GM19328 (cell line): ENCODE measurements at regions not wholly inside any gene's neighbourhood (a gene's known extent, or its start where the extent isn't known, plus 50 kb on each side); places are given as distances from the start of the nearest gene placed in this dataset.
"Not testable (repeated sequence)": the region's sequence is repeated elsewhere in the genome, so short reads cannot be mapped to it uniquely, and the experiment has no call there.

ENCODE experiments used
- ATAC-seq: cut with Tn5 transposase; IDR thresholded peaks from one replicate; pipeline ENCODE4 v1.9.1; 2021; ENCODE audit warnings: mild to moderate bottlenecking, moderate library complexity; ENCODE audit not compliant: unreplicated experiment

DNA sequence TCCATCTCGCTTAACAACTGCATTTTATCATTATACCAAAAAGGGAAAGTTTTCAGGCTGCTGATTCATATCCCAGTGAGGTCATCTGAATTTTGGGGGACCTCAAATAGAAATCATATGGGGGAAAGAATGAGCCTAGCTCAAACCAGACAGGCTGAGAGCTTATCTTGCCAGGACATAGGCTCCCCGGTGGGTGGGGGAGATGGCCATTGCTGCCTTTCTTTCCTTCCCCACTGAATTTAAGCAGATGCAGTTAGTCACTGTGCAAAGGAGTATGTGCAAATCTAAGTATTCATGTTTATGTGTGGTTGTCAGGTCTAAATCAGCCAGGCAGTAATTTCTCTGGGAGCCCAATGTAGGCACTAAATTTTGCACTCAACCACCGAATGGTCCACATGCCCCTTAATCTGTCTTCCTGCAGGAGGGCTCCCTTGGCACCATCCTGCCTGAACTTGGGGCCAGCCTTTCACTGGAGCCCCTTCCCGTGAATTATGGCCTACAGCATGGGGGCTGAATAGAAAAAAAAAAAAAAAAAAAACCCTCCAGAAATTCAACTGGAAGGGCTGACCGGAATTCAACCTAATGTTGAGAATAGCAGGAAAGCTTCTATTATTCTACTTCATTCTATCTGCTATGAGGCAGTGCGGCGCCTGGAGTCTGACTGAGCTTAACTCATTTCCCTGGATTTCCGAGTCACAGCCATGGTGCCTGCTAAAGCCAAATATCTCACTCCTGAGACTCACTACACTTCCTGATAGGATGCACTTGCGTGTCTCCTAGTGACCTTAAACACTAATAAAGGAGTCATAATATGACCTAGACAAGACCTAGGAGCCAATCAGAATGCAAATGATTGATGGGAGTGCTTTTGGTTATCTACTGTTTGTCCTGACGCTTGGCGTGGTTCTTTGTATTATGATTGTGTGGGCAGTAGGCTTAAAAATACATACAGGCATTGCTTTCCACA lies 161.5 kb upstream of the HEY2 start:
- ATAC-seq = no peak

DNA sequence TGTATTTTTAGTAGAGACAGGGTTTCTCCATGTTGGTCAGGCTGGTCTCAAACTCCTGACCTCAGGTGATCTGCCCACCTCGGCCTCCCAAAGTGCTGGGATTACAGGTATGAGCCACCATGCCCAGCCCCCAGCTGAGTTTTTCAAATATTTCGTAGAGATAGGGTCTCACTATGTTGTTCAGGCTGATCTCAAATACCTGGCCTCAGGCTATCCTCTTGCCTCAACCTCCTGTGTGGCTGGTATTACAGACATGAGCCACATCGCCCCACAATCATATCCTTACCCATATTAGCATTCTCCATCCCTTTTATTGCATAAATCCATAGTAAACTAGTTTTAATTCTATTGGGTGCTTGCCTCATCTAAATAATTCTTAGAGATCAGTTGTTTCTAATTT lies 157.6 kb upstream of the HEY2 start:
- ATAC-seq = not testable (repeated sequence)

DNA sequence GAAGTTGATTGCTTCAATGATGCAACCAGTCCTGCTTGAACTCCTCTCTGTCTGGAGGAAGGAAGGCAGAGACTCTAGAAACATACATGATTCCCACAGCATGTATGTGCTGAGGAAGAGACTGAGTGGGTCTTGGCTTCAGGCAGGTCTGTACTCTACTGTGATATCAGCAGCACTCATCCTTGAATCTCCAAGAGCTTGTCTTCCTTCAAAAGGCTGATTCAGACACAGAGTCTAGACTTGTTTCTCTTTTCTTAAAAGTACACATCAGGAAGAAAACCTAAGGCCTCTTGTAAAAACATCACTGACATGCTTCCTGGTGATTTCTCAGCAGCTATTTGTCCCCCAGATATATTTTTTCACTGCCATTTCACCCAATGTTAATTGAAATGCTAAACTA lies 155.7 kb upstream of the HEY2 start:
- ATAC-seq = no peak

DNA sequence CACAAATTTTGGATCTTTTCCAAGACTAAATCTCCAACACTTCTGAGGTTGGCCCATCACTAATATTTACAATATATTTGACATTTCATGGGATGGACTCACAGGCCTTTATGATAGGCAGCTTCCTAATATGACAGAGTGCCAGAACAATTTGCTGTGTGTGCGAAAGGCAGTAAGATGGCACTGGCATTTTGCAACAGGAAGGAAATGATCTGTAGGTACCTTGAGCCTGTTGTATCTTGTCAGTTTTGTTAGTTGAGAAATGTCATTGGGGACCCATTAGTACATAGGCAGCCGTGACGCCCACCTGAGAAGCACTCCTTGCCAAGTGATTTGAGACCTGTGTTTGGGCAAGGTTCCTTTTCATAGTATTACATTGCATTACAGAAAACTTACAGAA lies 153.4 kb upstream of the HEY2 start:
- no peak for ATAC-seq

DNA sequence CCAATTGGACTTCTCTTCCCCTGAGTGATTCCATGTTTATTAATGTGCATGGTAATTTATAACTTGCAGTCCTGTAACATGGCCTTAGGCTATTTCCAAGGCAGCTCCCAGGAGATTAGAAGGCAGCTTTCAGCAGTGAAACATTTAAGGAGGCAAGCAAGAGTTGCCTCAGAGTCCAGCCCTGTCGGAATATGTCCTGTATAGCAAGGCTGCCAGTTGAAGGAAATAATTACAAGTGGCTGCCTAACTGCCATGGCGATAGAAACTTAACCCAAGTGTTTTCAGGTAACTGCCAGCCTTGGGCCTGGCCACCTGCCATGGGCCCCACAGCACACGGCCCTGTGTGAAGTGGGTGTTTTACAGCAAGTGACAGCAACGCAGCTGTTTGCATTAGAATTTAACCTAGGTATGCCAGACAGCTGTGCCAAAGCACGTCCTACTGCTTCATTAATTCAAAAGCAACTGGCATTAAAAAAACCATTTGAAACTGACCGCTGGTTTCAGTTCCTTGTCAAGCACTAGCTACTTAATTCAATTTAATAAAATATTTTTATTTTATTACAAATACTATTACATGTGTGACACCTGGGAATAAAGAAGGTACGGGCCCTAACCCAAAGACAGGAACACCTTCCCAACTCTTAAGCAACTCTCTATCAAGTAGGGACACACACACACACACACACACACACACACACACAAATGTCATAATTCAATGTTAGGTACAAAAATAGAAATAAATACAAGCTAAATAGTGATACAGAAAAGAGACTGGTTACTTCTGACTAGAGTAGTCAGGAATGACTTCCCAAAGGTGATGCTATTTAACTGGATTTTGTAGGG lies 151.8 kb upstream of the HEY2 start:
- ATAC-seq = no peak

DNA sequence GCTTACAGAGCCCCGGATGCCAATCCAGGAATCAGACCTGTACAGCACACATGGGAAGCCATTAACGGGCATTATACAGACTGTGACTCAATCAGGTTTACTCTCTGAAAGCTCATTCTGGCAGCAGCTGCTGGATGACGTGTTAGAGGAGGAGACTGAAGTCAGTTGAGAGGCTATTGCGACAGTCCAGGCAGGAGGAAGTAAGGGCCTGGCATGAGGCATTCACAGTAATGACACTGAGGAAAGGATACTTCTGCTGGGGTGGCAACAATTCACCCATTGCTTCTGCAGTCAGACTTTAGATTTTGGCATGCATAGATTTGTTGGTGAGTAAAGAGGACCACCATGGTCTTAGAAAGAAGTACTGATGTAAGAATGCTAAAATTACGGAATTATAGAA lies 151.0 kb upstream of the HEY2 start:
- ATAC-seq = no peak

DNA sequence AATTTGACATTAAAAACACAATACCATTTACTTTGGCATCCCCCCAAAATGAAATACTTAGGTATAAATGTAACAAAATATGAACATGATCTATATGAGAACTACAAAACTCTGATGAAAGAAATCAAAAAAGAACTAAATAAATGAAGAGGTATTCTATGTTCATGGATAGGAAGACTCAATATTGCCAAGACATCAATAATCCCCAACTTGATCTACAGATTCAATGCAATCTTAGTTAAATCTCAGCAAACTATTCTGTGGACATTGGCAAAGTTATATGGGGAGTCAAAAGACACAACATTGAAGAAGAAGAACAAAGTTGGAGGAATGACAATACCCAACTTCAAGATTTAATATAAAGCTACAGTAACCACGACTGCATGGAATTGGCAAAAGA lies 145.2 kb upstream of the HEY2 start:
- no peak for ATAC-seq

DNA sequence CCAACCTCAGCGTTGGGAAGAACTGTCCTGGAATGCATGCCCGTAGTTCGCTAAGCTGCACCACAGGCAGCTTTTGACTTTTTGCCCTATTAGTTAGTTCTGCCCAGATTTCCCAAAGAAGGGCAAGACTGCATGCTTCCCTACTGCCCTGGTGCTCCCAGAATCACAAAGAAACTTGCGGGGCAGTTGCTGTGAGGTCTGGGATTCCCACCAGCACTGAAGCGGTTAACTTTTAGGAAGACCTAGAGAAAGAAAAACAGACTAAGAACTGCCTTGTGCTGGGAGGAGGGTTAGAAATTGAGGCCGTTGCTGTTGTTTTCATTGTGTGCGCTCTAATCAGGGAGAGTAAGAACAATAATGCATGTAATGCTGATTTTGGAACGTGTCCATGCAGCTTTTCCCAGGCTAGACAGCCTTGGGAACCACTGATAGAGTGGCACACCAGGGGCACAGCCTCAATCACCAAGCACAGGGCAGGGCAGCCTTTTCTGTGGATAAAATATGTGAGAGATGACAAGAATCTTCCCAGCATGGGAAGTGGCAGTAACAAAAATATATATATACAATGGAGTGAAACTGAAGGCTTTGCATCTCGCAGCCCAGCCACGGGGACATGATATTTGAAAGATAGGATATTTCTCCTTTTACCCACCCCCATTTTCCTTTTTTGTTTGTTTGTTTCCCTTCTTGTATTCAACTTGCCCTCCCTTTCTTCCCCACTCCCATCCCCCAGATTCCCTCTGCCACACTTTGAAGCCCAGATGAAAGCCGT lies 137.7 kb upstream of the HEY2 start:
- ATAC-seq = no peak

DNA sequence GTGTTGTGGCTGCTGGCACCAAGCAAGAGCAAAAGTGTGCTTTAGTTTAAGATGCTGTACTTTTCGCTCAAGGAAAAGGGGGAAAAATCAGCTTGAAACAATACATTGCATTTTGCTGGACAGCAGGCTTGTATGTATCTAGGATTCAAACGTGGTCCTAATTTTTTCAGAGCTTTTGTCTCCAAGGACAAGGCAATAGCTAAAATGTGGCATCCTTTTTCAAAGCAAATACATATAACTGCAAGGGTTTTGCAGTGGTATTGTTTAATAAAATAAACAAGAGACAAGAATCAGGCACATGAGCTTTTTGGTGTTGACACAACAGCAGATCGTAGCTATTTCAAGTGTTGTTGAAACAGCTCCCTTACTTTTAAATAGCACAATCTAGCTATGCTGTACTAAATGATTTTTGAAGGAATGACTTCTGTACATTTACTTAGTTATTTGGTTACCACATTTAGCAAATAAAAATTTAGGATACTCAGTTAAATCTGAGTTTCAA lies 137.0 kb upstream of the HEY2 start:
- no peak for ATAC-seq

DNA sequence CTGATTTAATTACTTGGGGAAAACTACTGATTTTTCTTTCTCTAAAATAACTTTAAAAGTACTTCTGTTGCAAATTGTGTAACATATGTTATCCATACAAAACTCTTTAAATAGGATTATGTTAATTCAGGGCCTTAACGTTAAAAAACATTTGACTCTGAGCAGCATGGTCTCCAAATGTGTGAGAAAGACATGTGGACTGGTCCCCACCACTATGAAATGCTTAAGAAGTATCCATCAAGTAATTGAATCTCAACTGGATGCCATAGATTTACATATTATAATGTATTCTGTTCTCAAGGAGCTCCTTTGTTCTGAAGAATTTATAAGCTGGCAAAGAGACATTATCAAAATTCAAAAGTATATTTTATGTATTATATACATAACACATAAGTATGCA lies 130.8 kb upstream of the HEY2 start:
- no peak for ATAC-seq

DNA sequence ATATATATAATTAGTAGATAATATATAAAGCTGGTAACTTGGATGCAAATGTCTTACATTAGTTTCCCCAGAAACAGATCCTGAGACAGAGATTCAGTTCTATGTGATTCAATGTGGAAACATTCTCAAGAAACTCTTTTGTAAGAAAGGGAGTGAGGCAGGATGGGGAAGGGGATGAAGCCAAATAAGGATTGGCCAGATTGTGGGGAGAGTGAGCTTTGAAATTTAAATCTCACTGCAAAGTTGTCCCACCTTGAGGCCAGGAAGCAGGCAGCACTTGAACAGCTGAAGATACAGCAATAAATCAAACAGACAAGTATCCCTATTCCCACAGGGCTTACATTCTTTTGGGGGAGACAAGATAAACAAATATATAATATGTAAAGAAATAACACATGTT lies 126.3 kb upstream of the HEY2 start:
- no peak for ATAC-seq

DNA sequence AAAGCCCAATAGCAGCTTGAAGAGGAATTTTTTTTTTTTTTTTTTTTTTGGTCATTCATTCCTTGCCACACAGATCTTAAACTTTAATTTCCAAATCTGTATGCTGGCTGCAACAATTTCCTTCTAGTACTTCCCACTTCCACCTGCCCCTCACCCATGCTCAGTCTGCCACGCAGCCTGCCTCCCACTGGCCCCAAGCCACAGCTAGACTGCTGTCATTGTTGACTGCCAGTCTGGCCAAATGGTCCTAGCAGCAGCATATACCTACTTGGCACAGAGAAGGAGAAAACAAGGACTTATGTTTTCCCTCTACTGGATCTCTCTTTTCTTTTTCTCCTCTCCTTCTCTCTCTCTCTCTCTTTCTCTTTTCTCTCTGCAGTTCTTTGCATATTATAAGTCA lies 118.3 kb upstream of the HEY2 start:
- no peak for ATAC-seq

DNA sequence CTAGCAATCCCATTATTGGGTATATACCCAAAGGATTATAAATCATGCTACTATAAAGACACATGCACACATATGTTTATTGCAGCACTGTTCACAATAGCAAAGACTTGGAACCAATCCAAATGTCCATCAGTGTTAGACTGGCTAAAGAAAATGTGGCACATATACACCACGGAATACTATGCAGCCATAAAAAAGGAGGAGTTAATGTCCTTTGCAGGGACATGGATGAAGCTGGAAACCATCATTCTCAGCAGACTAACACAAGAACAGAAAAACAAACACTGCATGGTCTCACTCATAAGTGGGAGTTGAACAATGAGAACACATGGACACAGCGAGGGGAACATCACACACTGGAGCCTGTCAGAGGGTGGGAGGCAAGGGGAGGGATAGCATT lies 113.4 kb upstream of the HEY2 start:
- not testable (repeated sequence) for ATAC-seq

DNA sequence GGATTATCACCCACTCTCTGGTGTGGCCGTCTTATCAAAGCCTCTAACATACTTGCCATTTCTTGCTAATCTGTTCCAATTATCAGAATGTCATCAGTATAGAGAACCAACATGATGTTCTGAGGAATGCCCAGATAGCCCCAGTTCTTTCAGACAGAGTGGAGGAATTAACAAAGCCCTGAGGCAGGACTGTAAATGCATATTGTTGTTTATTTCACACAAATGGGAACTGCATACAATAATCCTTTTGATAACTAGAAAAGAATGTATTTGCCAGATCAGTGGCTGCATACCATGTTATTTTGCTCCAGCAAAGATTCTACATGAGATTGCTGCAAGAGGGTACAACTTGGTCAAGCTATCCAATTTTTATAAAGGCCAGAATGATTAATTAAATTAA lies 112.8 kb upstream of the HEY2 start:
- ATAC-seq = no peak

DNA sequence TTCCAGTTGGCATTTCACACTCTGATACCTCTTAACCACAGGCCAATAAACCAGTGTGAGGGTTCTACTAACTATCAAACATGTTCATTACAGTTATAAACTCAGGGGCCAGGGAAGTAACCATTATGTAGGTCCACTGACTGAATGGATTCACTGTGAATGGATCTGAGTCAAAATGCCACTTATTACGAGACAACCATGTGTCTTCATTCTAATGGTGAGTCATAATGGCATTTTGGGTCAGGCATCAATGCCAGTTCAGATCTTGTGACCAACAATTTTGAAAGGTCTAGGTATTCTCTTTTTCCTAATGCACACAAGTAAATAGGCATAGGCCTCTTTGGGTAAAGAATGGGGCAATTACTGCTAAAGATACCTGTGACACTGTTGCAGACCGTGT lies 112.2 kb upstream of the HEY2 start:
- no peak for ATAC-seq

DNA sequence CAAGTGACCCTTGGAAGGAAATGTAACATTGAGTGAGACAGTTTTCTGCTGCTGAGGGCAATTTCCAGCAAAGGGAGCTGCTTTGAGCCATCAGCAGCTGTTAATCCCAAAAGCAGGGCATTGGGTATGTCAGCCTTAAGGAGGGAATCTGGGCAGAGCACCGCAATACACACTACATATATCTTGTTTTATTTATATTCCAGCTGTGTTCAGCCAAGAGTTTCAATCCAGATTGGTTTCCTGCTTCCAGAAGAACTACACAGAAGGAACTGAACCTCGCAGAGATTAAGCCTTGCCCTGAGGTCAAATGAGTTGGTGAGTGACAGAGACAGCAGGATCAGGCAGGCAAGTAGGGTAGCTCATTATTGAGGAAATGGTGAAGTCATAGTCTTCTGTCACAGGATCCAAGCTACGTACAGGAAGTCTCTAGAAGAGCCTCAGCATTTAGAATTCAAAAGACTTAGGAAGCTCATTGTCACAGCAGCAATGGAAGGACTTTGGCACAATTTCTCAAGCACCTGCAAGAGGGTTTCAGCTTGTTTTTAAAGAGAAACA lies 109.9 kb upstream of the HEY2 start:
- no peak for ATAC-seq

DNA sequence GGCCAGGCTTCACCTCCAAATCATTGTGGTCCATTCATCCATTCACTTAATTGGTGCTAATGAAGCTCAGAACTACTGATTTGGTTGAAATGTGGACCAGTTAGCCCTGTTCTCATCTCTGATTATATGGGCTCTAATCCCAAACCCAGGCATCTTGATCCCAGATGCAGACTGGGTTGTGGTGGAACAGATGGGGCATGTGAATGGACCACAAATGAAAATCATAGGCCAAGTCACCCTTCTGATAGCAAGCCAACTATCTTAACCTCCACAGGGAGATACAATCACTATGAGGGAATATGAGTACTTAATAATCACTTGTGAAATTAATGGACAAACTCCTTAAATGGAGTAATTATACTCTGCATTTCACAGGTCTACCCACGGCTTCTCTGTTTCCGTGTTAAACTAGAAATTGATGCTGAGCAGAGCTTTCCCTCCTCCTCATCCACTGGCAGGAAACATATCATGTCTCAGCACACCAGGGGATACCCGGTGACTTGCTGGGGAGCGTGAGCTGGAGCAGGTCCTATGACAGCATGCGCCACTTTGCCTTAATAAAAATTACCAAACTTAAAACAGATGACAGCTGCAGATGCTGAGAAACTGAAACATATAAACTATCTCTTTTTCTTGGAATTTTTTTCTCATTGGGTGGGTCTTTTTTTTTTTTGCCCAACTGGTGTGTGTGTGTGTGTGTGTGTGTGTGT lies 108.8 kb upstream of the HEY2 start:
- no peak for ATAC-seq

DNA sequence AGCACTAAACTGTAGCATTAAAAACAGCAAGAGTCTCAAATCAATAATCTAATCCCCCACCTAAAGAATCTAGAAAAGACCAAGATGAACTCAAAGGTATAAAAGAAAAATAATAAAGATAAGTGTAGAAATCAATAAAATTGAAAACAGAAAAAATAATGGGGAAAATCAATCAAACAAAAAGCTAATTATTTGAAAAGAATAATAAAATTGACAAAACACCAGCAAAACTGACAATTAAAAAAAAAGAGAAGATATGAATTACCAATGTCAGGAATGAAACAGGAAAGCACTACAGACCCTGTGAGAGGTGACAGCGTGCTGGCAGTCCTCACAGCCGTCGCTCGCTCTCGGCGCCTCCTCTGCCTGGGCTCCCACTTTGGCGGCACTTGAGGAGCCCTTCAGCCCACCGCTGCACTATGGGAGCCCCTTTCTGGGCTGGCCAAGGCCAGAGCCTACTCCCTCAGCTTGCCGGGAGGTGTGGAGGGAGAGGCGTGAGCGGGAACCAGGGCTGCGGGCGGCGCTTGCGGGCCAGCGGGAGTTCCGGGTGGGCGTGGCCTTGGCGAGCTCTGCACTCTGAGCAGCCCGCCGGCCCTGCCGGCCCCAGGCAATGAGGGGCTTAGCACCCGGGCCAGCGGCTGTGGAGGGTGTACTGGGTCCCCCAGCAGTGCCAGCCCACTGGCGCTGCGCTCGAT lies 105.3 kb upstream of the HEY2 start:
- not testable (repeated sequence) for ATAC-seq

DNA sequence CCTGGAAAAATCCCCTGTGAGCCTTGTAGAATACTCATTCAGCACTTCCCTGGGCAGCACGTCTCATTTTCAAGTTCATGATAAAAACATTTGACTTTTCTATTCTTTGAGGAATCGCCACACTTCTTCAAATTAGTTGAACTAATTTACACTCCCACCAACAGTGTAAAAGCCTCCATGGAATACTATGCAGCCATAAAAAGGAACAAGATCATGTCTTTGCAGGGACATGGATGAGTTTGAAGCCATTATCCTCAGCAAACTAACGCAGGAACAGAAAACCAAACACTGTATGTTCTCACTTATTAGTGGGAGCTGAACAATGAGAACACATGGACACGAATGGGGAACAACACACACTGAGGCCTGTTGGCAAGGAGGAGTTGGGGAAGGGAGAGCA lies 102.0 kb upstream of the HEY2 start:
- no peak for ATAC-seq
